ENCODE measurements at regions not wholly inside any gene's neighbourhood (a gene's known extent, or its start where the extent isn't known, plus 50 kb on each side); places are given as distances from the start of the nearest gene placed in this dataset.

- TF ChIP-seq CTCF (IDR thresholded peaks at IDR 0.05; ENCODE audit: borderline replicate concordance, extremely low read depth, low read length, poor library complexity, severe bottlenecking) (no peak), EZH2 (IDR thresholded peaks at IDR 0.05; ENCODE audit: borderline replicate concordance, low read depth, low read length, severe bottlenecking) (no peak)
Observed at GRCh38 chr1:194033646-194034045, 847.2 kb upstream of the B3GALT2 start.
